Mucosa of descending colon (tissue), 3 donors: ENCODE measurements at regions not wholly inside any gene's neighbourhood (a gene's known extent, or its start where the extent isn't known, plus 50 kb on each side); places are given as distances from the start of the nearest gene placed in this dataset.
A peak's percentile ranks its signal among the peaks of the same experiment; 100 is the strongest.

Source experiments
- ATAC-seq: fragments of 200-7000 bp; cut with Tn5 transposase; one replicate; pipeline ENCODE4 v1.9.1; 2020; ENCODE audit warnings: mild to moderate bottlenecking, moderate library complexity
- DNase-seq, 3 donors: peaks; one replicate each; pipeline ENCODE4 v3.0.0-alpha.2; 2020
- H3K36me3 ChIP-seq: fragments of 200-600 bp; one replicate; pipeline ENCODE4 v1.8.0; 2021; ENCODE audit warnings: low read depth, mild to moderate bottlenecking
- H3K4me1 ChIP-seq: fragments of 200-600 bp; one replicate; pipeline ENCODE4 v1.8.0; 2021; ENCODE audit warnings: low read depth, mild to moderate bottlenecking
- H3K4me3 ChIP-seq: fragments of 200-600 bp; one replicate; pipeline ENCODE4 v1.8.0; 2021; ENCODE audit warnings: mild to moderate bottlenecking
- H3K9me3 ChIP-seq: fragments of 200-600 bp; one replicate; pipeline ENCODE4 v1.8.0; 2021; ENCODE audit warnings: mild to moderate bottlenecking
- intact Hi-C, 2 donors: fragments of 100-400 bp; cut with DNase I in 1 of 2; cut with micrococcal nuclease in 1 of 2; formaldehyde crosslinking; loops; one replicate each; pipeline versions ENCODE4 v1.11.0 to v1.11.1; 2022; cut with DNase I, micrococcal nuclease
- TF ChIP-seq, protein P1 (sequence below): fragments of 200-600 bp; IDR thresholded peaks from one replicate; pipeline ENCODE4 v1.8.0; 2022; ENCODE audit warnings: antibody characterized with exemption, mild to moderate bottlenecking
- donor health status: DM: no; HTN: no; CAD: no; lungs with moderate emphysema.
- donor health status: DM: no; HTN: no; CAD: no.
- donor health status: DM: no; HTN: yes; CAD: no.

GRCh38 chr3:40765884-40766283, 241.1 kb downstream of the ZNF621 start:
- H3K9me3 ChIP-seq = no peaks in the 10 kb centered on the region
- TF ChIP-seq, protein P1, sequence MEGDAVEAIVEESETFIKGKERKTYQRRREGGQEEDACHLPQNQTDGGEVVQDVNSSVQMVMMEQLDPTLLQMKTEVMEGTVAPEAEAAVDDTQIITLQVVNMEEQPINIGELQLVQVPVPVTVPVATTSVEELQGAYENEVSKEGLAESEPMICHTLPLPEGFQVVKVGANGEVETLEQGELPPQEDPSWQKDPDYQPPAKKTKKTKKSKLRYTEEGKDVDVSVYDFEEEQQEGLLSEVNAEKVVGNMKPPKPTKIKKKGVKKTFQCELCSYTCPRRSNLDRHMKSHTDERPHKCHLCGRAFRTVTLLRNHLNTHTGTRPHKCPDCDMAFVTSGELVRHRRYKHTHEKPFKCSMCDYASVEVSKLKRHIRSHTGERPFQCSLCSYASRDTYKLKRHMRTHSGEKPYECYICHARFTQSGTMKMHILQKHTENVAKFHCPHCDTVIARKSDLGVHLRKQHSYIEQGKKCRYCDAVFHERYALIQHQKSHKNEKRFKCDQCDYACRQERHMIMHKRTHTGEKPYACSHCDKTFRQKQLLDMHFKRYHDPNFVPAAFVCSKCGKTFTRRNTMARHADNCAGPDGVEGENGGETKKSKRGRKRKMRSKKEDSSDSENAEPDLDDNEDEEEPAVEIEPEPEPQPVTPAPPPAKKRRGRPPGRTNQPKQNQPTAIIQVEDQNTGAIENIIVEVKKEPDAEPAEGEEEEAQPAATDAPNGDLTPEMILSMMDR = no peak
- intact Hi-C loops = no loop called here
- DNase-seq (no peak), ATAC-seq (no peak)
- peaks cover 6% of the 10 kb centered on the region for H3K4me1 ChIP-seq
- H3K4me3 ChIP-seq = no peak overlapping the region
- no peaks in the 10 kb centered on the region for H3K36me3 ChIP-seq

- intact Hi-C loops = no loop called here
- TF ChIP-seq, protein P1 = no peak
- no peaks in the 10 kb centered on the region for H3K9me3 ChIP-seq
- no peak for ATAC-seq
- no peak overlapping the region for H3K4me3 ChIP-seq
- DNase-seq = no peak
- no peaks in the 10 kb centered on the region for H3K36me3 ChIP-seq
- peaks cover 6% of the 10 kb centered on the region for H3K4me1 ChIP-seq
Observed at GRCh38 chr3:40766396-40766795, 241.6 kb downstream of the ZNF621 start.

DNA sequence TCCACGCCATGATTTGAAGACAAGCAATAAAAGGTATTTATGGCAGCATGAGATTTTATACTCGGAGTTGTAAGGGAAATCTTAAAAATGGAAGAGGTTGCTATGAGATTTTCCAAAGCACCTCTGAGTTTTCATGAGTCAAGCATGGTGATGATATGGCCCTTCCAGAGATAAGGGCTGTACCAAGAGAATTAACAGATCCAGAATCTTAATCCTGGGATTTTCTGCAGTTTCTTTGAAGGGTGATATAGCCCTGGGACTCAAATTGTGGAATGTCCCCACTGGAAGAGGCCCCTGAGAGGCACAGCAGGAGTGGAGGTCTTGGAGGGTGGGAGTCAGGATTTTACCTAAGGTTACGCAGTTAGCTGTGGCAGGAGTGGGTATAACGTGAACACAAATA, 243.3 kb downstream of the ZNF621 start:
- intact Hi-C loops = no loop called here
- TF ChIP-seq, protein P1 = no peak
- no peak overlapping the region for H3K4me3 ChIP-seq
- DNase-seq (no peak), ATAC-seq (no peak)
- no peaks in the 10 kb centered on the region for H3K9me3 ChIP-seq
- peaks cover 6% of the 10 kb centered on the region for H3K4me1 ChIP-seq
- no peaks in the 10 kb centered on the region for H3K36me3 ChIP-seq

GRCh38 chr3:40768536-40768935, 243.8 kb downstream of the ZNF621 start:
- H3K4me1 ChIP-seq = peaks cover 6% of the 10 kb centered on the region
- no peaks in the 10 kb centered on the region for H3K9me3 ChIP-seq
- no peak for DNase-seq
- TF ChIP-seq, protein P1 = no peak
- H3K36me3 ChIP-seq = no peaks in the 10 kb centered on the region
- H3K4me3 ChIP-seq = no peak overlapping the region
- intact Hi-C loops = no loop called here
- peak; percentile 26 for ATAC-seq

- H3K4me1 ChIP-seq = peaks cover 6% of the 10 kb centered on the region
- no peaks in the 10 kb centered on the region for H3K36me3 ChIP-seq
- H3K9me3 ChIP-seq = no peaks in the 10 kb centered on the region
- TF ChIP-seq, protein P1 = no peak
- ATAC-seq (peak; percentile 90), DNase-seq (peak in 1 of 3 donors; percentile 59)
- H3K4me3 ChIP-seq = no peak overlapping the region
- intact Hi-C loops = no loop called here
Observed at GRCh38 chr3:40770061-40770460, 245.3 kb downstream of the ZNF621 start.

DNA sequence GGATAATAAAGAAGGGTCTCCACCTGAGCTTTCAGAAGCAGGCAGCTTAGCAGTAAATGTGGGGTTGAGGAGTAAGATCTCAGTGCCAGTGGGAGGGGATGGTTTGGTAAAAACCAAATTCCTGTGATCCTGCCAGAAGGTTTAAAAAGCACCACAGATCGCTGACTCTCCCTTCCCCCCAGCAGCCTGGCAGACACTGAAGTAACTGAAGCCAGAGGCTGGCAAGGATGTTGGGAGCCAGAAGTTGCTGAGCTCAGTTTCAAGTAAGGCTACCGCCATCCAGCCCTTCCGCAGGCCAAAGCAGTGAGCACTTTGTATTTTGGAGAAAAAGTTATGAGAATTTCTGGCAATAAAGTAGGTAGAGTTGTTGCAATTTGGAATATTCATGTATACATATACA, 246.4 kb downstream of the ZNF621 start:
- TF ChIP-seq, protein P1 = no peak
- intact Hi-C loops = no loop called here
- ATAC-seq (no peak), DNase-seq (no peak)
- Histone ChIP-seq H3K9me3 (no peaks in the 10 kb centered on the region), H3K4me1 (peaks cover 2% of the 10 kb centered on the region), H3K36me3 (no peaks in the 10 kb centered on the region), H3K4me3 (no peak overlapping the region)
